Keratinocyte (primary cell): ENCODE measurements at regions not wholly inside any gene's neighbourhood (a gene's known extent, or its start where the extent isn't known, plus 50 kb on each side); places are given as distances from the start of the nearest gene placed in this dataset.

ENCODE experiments used
- EZH2 ChIP-seq: IDR thresholded peaks from one replicate; pipeline ENCODE4 v1.6.1; 2012; ENCODE audit warnings: inconsistent platforms, mild to moderate bottlenecking, low read length, moderate library complexity
- TF ChIP-seq, protein P1 (sequence below), 3 experiments: IDR thresholded peaks in 1 of 3; conservative IDR thresholded peaks in 1 of 3; optimal IDR thresholded peaks in 1 of 3; 2 replicates in 2 of 3; 3 replicates in 1 of 3; pipeline versions ENCODE3 to v1.5.1; 2011; ENCODE audit warnings: low read length in 3 of 3, mild to moderate bottlenecking in 3 of 3, moderate library complexity in 2 of 3, control low read depth in 1 of 3, inconsistent platforms in 1 of 3; ENCODE audit not compliant: insufficient read depth in 2 of 3; ENCODE audit errors: extremely low read depth in 1 of 3

DNA sequence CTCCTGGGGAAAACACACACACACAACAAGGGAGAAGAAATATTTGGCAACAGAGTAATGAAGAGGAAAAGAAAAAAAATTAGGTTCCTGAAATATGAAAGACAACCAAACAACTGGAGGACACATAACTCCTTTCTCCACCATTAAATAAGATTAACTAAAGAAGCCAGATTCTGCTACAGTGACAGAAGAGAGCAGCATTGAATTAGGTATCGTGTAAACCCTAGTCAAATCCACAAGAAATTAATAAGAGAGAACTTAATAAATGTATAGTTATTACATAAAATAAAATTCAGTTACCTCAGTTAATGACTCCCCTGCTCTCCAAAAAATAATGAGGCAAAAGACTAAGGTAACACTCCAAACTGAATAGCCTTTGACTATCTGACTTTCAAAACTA lies 306.7 kb downstream of the CRPPA start:
- TF ChIP-seq, protein P1, sequence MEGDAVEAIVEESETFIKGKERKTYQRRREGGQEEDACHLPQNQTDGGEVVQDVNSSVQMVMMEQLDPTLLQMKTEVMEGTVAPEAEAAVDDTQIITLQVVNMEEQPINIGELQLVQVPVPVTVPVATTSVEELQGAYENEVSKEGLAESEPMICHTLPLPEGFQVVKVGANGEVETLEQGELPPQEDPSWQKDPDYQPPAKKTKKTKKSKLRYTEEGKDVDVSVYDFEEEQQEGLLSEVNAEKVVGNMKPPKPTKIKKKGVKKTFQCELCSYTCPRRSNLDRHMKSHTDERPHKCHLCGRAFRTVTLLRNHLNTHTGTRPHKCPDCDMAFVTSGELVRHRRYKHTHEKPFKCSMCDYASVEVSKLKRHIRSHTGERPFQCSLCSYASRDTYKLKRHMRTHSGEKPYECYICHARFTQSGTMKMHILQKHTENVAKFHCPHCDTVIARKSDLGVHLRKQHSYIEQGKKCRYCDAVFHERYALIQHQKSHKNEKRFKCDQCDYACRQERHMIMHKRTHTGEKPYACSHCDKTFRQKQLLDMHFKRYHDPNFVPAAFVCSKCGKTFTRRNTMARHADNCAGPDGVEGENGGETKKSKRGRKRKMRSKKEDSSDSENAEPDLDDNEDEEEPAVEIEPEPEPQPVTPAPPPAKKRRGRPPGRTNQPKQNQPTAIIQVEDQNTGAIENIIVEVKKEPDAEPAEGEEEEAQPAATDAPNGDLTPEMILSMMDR (optimal IDR thresholded peaks at IDR 0.05 in 1 of 3, IDR thresholded peaks at IDR 0.05 in 1 of 3, conservative IDR thresholded peaks at IDR 0.05 in 1 of 3; ENCODE audit: extremely low read depth in 1 of 3, insufficient read depth in 2 of 3, low read length in 3 of 3) = peak in 2 of 3 experiments; percentile 26 to 32
- TF ChIP-seq EZH2 = no peak
